GM23338 (cell line): ENCODE measurements at regions not wholly inside any gene's neighbourhood (a gene's known extent, or its start where the extent isn't known, plus 50 kb on each side); places are given as distances from the start of the nearest gene placed in this dataset.
"Not testable (repeated sequence)": the region's sequence is repeated elsewhere in the genome, so short reads cannot be mapped to it uniquely, and the experiment has no call there.

Experiments used
- EZH2 ChIP-seq: fragments of 200-600 bp; sonication (generic); IDR thresholded peaks from one replicate; pipeline ENCODE4 v1.8.0; 2017; ENCODE audit warnings: antibody characterized with exemption, mild to moderate bottlenecking, low read depth; ENCODE audit not compliant: unreplicated experiment
- STAT1 ChIP-seq: IDR thresholded peaks from one replicate; pipeline ENCODE4 v1.6.1; 2016; ENCODE audit warnings: antibody characterized with exemption; ENCODE audit not compliant: unreplicated experiment
- ZNF114 ChIP-seq: fragments of 250-450 bp; sonication (Bioruptor Pico); IDR thresholded peaks from 2 replicates; pipeline ENCODE4 v1.5.0; 2020; ENCODE audit warnings: mild to moderate bottlenecking, moderate library complexity
- TF ChIP-seq, protein P1 (sequence below), 2 experiments: fragments of 200-600 bp in 1 of 2; sonication (generic) in 1 of 2; conservative IDR thresholded peaks; 2 replicates each; pipeline versions ENCODE4 v1.5.1 to v1.6.1; 2016 to 2017; ENCODE audit warnings: antibody characterized with exemption in 2 of 2, low read depth in 2 of 2, mild to moderate bottlenecking in 2 of 2, moderate library complexity in 1 of 2

DNA sequence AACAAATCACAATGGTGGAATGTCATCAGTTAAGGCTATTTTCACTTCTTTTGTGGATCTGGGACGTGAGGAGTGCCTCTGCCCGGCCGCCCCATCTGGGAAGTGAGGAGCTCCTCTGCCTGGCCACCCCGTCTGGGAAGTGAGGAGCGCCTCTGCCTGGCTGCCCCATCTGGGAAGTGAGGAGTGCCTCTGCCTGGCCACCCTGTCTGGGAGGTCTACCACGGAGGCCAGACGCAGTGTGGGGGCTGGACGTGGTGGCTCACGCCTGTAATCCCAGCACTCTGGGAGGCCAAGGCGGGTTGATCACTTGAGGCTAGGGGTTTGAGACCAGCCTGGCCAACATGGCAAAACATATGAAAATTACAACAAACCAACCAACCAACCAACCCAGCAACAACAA is 369.7 kb upstream of the SPATA31A5 start:
- TF ChIP-seq, protein P1, sequence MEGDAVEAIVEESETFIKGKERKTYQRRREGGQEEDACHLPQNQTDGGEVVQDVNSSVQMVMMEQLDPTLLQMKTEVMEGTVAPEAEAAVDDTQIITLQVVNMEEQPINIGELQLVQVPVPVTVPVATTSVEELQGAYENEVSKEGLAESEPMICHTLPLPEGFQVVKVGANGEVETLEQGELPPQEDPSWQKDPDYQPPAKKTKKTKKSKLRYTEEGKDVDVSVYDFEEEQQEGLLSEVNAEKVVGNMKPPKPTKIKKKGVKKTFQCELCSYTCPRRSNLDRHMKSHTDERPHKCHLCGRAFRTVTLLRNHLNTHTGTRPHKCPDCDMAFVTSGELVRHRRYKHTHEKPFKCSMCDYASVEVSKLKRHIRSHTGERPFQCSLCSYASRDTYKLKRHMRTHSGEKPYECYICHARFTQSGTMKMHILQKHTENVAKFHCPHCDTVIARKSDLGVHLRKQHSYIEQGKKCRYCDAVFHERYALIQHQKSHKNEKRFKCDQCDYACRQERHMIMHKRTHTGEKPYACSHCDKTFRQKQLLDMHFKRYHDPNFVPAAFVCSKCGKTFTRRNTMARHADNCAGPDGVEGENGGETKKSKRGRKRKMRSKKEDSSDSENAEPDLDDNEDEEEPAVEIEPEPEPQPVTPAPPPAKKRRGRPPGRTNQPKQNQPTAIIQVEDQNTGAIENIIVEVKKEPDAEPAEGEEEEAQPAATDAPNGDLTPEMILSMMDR (conservative IDR thresholded peaks at IDR 0.05; ENCODE audit: low read depth in 2 of 2), result not testable (repeated sequence)
- TF ChIP-seq EZH2; ZNF114 (CRISPR knock-in tag); STAT1: not testable (repeated sequence)
